ENCODE measurements at regions not wholly inside any gene's neighbourhood (a gene's known extent, or its start where the extent isn't known, plus 50 kb on each side); places are given as distances from the start of the nearest gene placed in this dataset.
"Not testable (repeated sequence)": the region's sequence is repeated elsewhere in the genome, so short reads cannot be mapped to it uniquely, and the experiment has no call there.

GRCh38 chr10:28381903-28382347 is 79.1 kb upstream of the MPP7 start:
- Histone ChIP-seq H3K4me1 (ENCODE audit: insufficient read depth, low read length) (peaks cover 37% of the 10 kb centered on the region), H3K9me3 (ENCODE audit: low read depth, low read length) (no peaks in the 10 kb centered on the region), H3K4me3 (ENCODE audit: low read length) (no peak overlapping the region), H3K27me3 (ENCODE audit: insufficient read depth, low read length) (no peaks in the 10 kb centered on the region)

GRCh38 chr10:28382525-28383269 is 79.8 kb upstream of the MPP7 start:
- no peak overlapping the region for H3K4me3 ChIP-seq (ENCODE audit: low read length)
- H3K4me1 ChIP-seq (ENCODE audit: insufficient read depth, low read length): peaks cover 36% of the 10 kb centered on the region
- no peaks in the 10 kb centered on the region for H3K9me3 ChIP-seq (ENCODE audit: low read depth, low read length)
- H3K27me3 ChIP-seq (ENCODE audit: insufficient read depth, low read length): no peaks in the 10 kb centered on the region

GRCh38 chr10:28384557-28384956 is 81.7 kb upstream of the MPP7 start:
- peaks cover 28% of the 10 kb centered on the region for H3K4me1 ChIP-seq (ENCODE audit: insufficient read depth, low read length)
- no peaks in the 10 kb centered on the region for H3K9me3 ChIP-seq (ENCODE audit: low read depth, low read length)
- no peak overlapping the region for H3K4me3 ChIP-seq (ENCODE audit: low read length)
- peaks cover 4% of the 10 kb centered on the region for H3K27me3 ChIP-seq (ENCODE audit: insufficient read depth, low read length)

- Histone ChIP-seq H3K9me3 (ENCODE audit: low read depth, low read length) (no peaks in the 10 kb centered on the region), H3K4me1 (ENCODE audit: insufficient read depth, low read length) (peaks cover 14% of the 10 kb centered on the region), H3K27me3 (ENCODE audit: insufficient read depth, low read length) (peaks cover 4% of the 10 kb centered on the region), H3K4me3 (ENCODE audit: low read length) (no peak overlapping the region)
These were observed 83.1 kb upstream of the MPP7 start for GRCh38 chr10:28385748-28386502.

GRCh38 chr10:28386503-28386868 is 83.6 kb upstream of the MPP7 start:
- Histone ChIP-seq H3K9me3 (ENCODE audit: low read depth, low read length) (no peaks in the 10 kb centered on the region), H3K4me1 (ENCODE audit: insufficient read depth, low read length) (peaks cover 9% of the 10 kb centered on the region), H3K27me3 (ENCODE audit: insufficient read depth, low read length) (peaks cover 4% of the 10 kb centered on the region), H3K4me3 (ENCODE audit: low read length) (no peak overlapping the region)

- Histone ChIP-seq H3K9me3 (ENCODE audit: low read depth, low read length) (no peaks in the 10 kb centered on the region), H3K4me1 (ENCODE audit: insufficient read depth, low read length) (peaks cover 4% of the 10 kb centered on the region), H3K27me3 (ENCODE audit: insufficient read depth, low read length) (peaks cover 4% of the 10 kb centered on the region), H3K4me3 (ENCODE audit: low read length) (no peak overlapping the region)
These were observed 84.3 kb upstream of the MPP7 start for GRCh38 chr10:28387140-28387539.

GRCh38 chr10:28391283-28391682 is 88.4 kb upstream of the MPP7 start:
- no peaks in the 10 kb centered on the region for H3K9me3 ChIP-seq (ENCODE audit: low read depth, low read length)
- no peak overlapping the region for H3K4me3 ChIP-seq (ENCODE audit: low read length)
- peaks cover 5% of the 10 kb centered on the region for H3K4me1 ChIP-seq (ENCODE audit: insufficient read depth, low read length)
- peaks cover 4% of the 10 kb centered on the region for H3K27me3 ChIP-seq (ENCODE audit: insufficient read depth, low read length)

GRCh38 chr10:28393956-28394568 is 91.2 kb upstream of the MPP7 start:
- Histone ChIP-seq H3K4me3 (ENCODE audit: low read length) (no peak overlapping the region), H3K4me1 (ENCODE audit: insufficient read depth, low read length) (peaks cover 11% of the 10 kb centered on the region), H3K27me3 (ENCODE audit: insufficient read depth, low read length) (no peaks in the 10 kb centered on the region), H3K9me3 (ENCODE audit: low read depth, low read length) (no peaks in the 10 kb centered on the region)

GRCh38 chr10:28396331-28396730 is 93.5 kb upstream of the MPP7 start:
- no peaks in the 10 kb centered on the region for H3K27me3 ChIP-seq (ENCODE audit: insufficient read depth, low read length)

GRCh38 chr10:28397229-28397628 is 94.4 kb upstream of the MPP7 start:
- Histone ChIP-seq H3K9me3 (ENCODE audit: low read depth, low read length) (no peaks in the 10 kb centered on the region), H3K4me1 (ENCODE audit: insufficient read depth, low read length) (peaks cover 40% of the 10 kb centered on the region)

More at GRCh38 chr10:28396331-28396730, 93.5 kb upstream of the MPP7 start:
- Histone ChIP-seq H3K4me3 (ENCODE audit: low read length) (no peak overlapping the region), H3K4me1 (ENCODE audit: insufficient read depth, low read length) (peaks cover 31% of the 10 kb centered on the region), H3K9me3 (ENCODE audit: low read depth, low read length) (no peaks in the 10 kb centered on the region)

GRCh38 chr10:28400176-28400575 is 97.3 kb upstream of the MPP7 start:
- no peaks in the 10 kb centered on the region for H3K27me3 ChIP-seq (ENCODE audit: insufficient read depth, low read length)
- no peak overlapping the region for H3K4me3 ChIP-seq (ENCODE audit: low read length)
- no peaks in the 10 kb centered on the region for H3K9me3 ChIP-seq (ENCODE audit: low read depth, low read length)
- H3K4me1 ChIP-seq (ENCODE audit: insufficient read depth, low read length): peaks cover 61% of the 10 kb centered on the region

More at GRCh38 chr10:28397229-28397628, 94.4 kb upstream of the MPP7 start:
- H3K4me3 ChIP-seq (ENCODE audit: low read length): no peak overlapping the region
- no peaks in the 10 kb centered on the region for H3K27me3 ChIP-seq (ENCODE audit: insufficient read depth, low read length)

- H3K4me1 ChIP-seq (ENCODE audit: insufficient read depth, low read length): peaks cover 64% of the 10 kb centered on the region
- no peak overlapping the region for H3K4me3 ChIP-seq (ENCODE audit: low read length)
These were observed 97.8 kb upstream of the MPP7 start for GRCh38 chr10:28400681-28401080.

GRCh38 chr10:28402611-28403073 is 99.8 kb upstream of the MPP7 start:
- not testable (repeated sequence) for H3K27me3 ChIP-seq (ENCODE audit: insufficient read depth, low read length); H3K9me3 ChIP-seq (ENCODE audit: low read depth, low read length); H3K4me3 ChIP-seq (ENCODE audit: low read length)
- H3K4me1 ChIP-seq (ENCODE audit: insufficient read depth, low read length): peaks cover 64% of the 10 kb centered on the region

More at GRCh38 chr10:28400681-28401080, 97.8 kb upstream of the MPP7 start:
- Histone ChIP-seq H3K27me3 (ENCODE audit: insufficient read depth, low read length) (no peaks in the 10 kb centered on the region), H3K9me3 (ENCODE audit: low read depth, low read length) (no peaks in the 10 kb centered on the region)

GRCh38 chr10:28403090-28403489 is 100.2 kb upstream of the MPP7 start:
- H3K9me3 ChIP-seq (ENCODE audit: low read depth, low read length): no peaks in the 10 kb centered on the region

GRCh38 chr10:28408237-28408777 is 105.4 kb upstream of the MPP7 start:
- Histone ChIP-seq H3K4me1 (ENCODE audit: insufficient read depth, low read length) (peaks cover 31% of the 10 kb centered on the region), H3K4me3 (ENCODE audit: low read length) (no peak overlapping the region), H3K27me3 (ENCODE audit: insufficient read depth, low read length) (no peaks in the 10 kb centered on the region), H3K9me3 (ENCODE audit: low read depth, low read length) (no peaks in the 10 kb centered on the region)

More at GRCh38 chr10:28403090-28403489, 100.2 kb upstream of the MPP7 start:
- H3K4me3 ChIP-seq (ENCODE audit: low read length): no peak overlapping the region
- no peaks in the 10 kb centered on the region for H3K27me3 ChIP-seq (ENCODE audit: insufficient read depth, low read length)
- peaks cover 64% of the 10 kb centered on the region for H3K4me1 ChIP-seq (ENCODE audit: insufficient read depth, low read length)

All from mononuclear cell (primary cell).